ENCODE measurements at regions not wholly inside any gene's neighbourhood (a gene's known extent, or its start where the extent isn't known, plus 50 kb on each side); places are given as distances from the start of the nearest gene placed in this dataset.

DNA sequence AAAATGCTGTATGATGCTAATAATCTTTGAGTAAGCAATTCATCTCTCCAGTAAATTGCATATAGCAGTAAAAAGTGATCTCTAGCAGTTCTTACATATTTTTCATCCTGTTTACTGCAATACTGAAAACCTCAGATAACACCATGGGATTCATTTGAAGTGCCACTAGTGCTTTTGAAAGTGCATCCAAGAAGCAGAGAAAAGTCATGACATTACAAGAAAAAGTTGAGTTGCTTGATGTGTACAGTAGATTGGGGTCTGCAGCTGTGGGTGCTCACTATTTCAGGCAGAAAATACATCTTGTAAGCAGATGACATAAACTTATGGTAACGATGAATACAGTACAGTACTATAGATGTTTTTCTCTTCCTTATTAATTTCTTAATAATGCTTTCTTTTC is 1984.9 kb upstream of the LRRTM1 start:
- Histone ChIP-seq H3K27ac (ENCODE audit: low read depth, low read length) (no peak overlapping the region), H3K4me2 (ENCODE audit: low read length) (no peak overlapping the region), H4K20me1 (ENCODE audit: control insufficient read depth, insufficient read depth, low read depth, low read length) (no peaks in the 10 kb centered on the region), H3K27me3 (ENCODE audit: control insufficient read depth, low read length) (no peaks in the 10 kb centered on the region), H3K79me2 (ENCODE audit: control insufficient read depth, low read length) (no peaks in the 10 kb centered on the region), H3K9me3 (ENCODE audit: control insufficient read depth, insufficient read depth, low read length) (no peaks in the 10 kb centered on the region), H3F3A (ENCODE audit: control insufficient read depth, insufficient read depth) (no peaks in the 10 kb centered on the region), H3K4me1 (ENCODE audit: control insufficient read depth, low read length) (no peaks in the 10 kb centered on the region), H3K4me3 (ENCODE audit: low read length) (no peak overlapping the region), H3K36me3 (ENCODE audit: control insufficient read depth, low read length) (no peaks in the 10 kb centered on the region), H3K9me2 (replicated peaks; ENCODE audit: control insufficient read depth, low read length) (no peaks in the 10 kb centered on the region)
- TF ChIP-seq EZH2phosphoT487 (IDR thresholded peaks at IDR 0.05; ENCODE audit: borderline replicate concordance, low read length) (no peak), CTCF (IDR thresholded peaks at IDR 0.05; ENCODE audit: low read depth, low read length, poor library complexity, severe bottlenecking) (no peak)

DNA sequence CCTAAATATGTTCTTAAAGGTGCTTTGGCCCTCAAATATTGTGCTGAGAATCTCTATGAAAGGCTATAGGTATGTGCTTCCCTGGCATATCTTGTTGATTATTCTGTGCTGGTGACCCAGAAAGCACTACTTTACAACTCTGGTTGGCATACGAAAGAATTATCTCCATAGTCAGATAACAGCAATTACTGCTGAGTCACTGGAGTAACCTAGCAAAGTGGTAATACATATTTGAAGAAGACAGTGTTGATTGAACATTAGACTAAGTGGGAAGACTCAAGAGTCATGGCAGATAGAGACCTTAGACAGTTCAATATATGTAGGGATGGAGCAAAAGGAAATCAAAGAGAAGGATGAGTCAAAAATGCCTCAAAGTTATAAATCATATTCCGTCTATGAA is 1978.5 kb upstream of the LRRTM1 start:
- no peaks in the 10 kb centered on the region for H3F3A ChIP-seq (ENCODE audit: control insufficient read depth, insufficient read depth)
- H3K27ac ChIP-seq (ENCODE audit: low read depth, low read length), result no peak overlapping the region
- H4K20me1 ChIP-seq (ENCODE audit: control insufficient read depth, insufficient read depth, low read depth, low read length), result no peaks in the 10 kb centered on the region
- H3K79me2 ChIP-seq (ENCODE audit: control insufficient read depth, low read length), result no peaks in the 10 kb centered on the region
- H3K36me3 ChIP-seq (ENCODE audit: control insufficient read depth, low read length), result no peaks in the 10 kb centered on the region
- no peaks in the 10 kb centered on the region for H3K27me3 ChIP-seq (ENCODE audit: control insufficient read depth, low read length)
- TF ChIP-seq CTCF (IDR thresholded peaks at IDR 0.05; ENCODE audit: low read depth, low read length, poor library complexity, severe bottlenecking) (no peak), EZH2phosphoT487 (IDR thresholded peaks at IDR 0.05; ENCODE audit: borderline replicate concordance, low read length) (no peak)
- H3K4me2 ChIP-seq (ENCODE audit: low read length), result no peak overlapping the region
- H3K9me2 ChIP-seq (replicated peaks; ENCODE audit: control insufficient read depth, low read length), result no peaks in the 10 kb centered on the region
- no peaks in the 10 kb centered on the region for H3K4me1 ChIP-seq (ENCODE audit: control insufficient read depth, low read length)
- no peak overlapping the region for H3K4me3 ChIP-seq (ENCODE audit: low read length)
- no peaks in the 10 kb centered on the region; the same call in 1 of the 2 replicates for H3K9me3 ChIP-seq (ENCODE audit: control insufficient read depth, insufficient read depth, low read length)

DNA sequence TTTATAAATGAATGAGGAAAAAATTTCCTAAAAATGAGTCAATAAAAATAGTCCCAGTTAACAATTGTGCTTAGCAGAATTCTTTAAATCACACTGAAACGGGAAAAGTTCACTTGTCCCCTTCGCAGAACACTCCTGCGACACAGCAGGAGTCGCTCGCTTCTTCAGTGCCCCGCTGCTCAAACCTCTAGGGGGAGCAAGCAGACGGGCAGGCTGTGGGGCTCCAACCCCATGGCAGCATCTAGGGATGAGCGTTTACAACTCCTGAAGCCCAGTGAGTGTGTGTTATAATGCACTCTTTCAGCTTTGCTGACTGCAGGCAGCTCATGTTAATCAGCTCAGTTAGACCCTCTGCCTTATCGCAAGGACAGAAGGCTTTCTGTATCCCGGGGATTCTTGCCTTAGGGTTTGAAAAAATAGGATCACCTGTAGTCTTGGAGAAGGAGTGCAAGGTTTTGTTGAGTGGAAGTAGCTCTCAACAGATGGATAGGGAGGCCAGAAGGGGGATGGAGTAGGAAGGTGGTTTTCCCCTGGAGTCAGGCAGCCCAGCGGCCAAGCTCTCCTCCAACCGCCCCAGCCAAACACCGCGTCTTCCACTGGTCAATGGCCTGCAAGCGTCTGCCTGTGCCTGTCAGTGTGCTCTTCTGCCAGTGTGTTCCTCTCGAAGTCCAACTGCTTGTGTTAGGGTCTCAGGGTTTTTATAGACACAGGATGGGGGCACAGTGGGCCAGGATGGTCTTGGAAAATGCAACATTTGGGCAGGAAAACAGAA is 1977.7 kb upstream of the LRRTM1 start:
- no peak overlapping the region for H3K4me3 ChIP-seq (ENCODE audit: low read length)
- H3F3A ChIP-seq (ENCODE audit: control insufficient read depth, insufficient read depth), result no peaks in the 10 kb centered on the region
- no peak overlapping the region for H3K27ac ChIP-seq (ENCODE audit: low read depth, low read length)
- H3K4me2 ChIP-seq (ENCODE audit: low read length), result no peak overlapping the region
- no peaks in the 10 kb centered on the region for H4K20me1 ChIP-seq (ENCODE audit: control insufficient read depth, insufficient read depth, low read depth, low read length)
- H3K27me3 ChIP-seq (ENCODE audit: control insufficient read depth, low read length), result no peaks in the 10 kb centered on the region
- no peaks in the 10 kb centered on the region for H3K4me1 ChIP-seq (ENCODE audit: control insufficient read depth, low read length)
- H3K36me3 ChIP-seq (ENCODE audit: control insufficient read depth, low read length), result no peaks in the 10 kb centered on the region
- TF ChIP-seq CTCF (IDR thresholded peaks at IDR 0.05; ENCODE audit: low read depth, low read length, poor library complexity, severe bottlenecking), result no peak
- no peaks in the 10 kb centered on the region; the same call in 1 of the 2 replicates for H3K9me3 ChIP-seq (ENCODE audit: control insufficient read depth, insufficient read depth, low read length)
- no peaks in the 10 kb centered on the region for H3K79me2 ChIP-seq (ENCODE audit: control insufficient read depth, low read length)
- no peaks in the 10 kb centered on the region for H3K9me2 ChIP-seq (replicated peaks; ENCODE audit: control insufficient read depth, low read length)

Measured in DOHH2 (cell line).